Stimulated activated CD4-positive, alpha-beta T cell treated with anti-CD3 and anti-CD28 coated beads, Interleukin-1b, Interleukin-23, amount 100 ng/mL, for 48 hours (primary cell): ENCODE measurements at regions not wholly inside any gene's neighbourhood (a gene's known extent, or its start where the extent isn't known, plus 50 kb on each side); places are given as distances from the start of the nearest gene placed in this dataset.

Experiments used
- DNase-seq: peaks from one replicate; pipeline ENCODE4 v3.0.0-alpha.2; 2020

- DNase-seq = no peak
Observed at GRCh38 chr11:10618490-10618889, 50.0 kb upstream of the LYVE1 start.
